ENCODE measurements at regions not wholly inside any gene's neighbourhood (a gene's known extent, or its start where the extent isn't known, plus 50 kb on each side); places are given as distances from the start of the nearest gene placed in this dataset.

DNA sequence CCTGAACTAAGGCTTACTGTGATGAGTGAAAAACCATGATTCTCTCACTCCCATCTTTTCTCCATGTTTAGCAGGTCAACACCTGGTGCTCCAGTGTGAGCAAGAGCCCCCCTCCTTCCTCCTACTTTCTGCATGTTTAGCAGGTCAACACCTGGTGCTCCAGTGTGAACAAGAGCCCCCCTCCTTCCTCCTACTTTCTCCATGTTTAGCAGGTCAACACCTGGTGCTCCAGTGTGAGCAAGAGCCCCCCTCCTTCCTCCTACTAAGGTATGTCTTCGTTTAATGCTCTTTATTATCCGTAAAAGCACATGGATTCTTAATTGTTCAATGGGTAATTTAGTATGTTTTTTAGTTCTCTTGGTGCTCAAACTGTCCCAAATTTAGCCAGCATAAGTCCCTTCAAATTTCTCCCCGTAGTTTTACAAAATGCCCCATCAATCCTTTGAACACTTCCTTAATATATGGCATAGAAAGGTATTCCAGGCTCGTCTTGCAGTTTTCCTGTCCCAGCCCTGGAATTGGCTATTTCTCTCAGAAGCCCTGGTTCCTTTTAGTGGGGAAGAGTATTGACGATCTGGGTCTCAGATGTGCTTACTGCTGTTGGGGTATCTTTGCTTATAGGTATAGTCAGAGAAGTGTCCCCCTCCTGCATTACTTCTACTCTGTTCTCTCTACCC lies 760.8 kb upstream of the TPTE start:
- no peak for TF ChIP-seq EZH2phosphoT487 (conservative IDR thresholded peaks at IDR 0.05; ENCODE audit: low read length)
- TF ChIP-seq, protein P1, sequence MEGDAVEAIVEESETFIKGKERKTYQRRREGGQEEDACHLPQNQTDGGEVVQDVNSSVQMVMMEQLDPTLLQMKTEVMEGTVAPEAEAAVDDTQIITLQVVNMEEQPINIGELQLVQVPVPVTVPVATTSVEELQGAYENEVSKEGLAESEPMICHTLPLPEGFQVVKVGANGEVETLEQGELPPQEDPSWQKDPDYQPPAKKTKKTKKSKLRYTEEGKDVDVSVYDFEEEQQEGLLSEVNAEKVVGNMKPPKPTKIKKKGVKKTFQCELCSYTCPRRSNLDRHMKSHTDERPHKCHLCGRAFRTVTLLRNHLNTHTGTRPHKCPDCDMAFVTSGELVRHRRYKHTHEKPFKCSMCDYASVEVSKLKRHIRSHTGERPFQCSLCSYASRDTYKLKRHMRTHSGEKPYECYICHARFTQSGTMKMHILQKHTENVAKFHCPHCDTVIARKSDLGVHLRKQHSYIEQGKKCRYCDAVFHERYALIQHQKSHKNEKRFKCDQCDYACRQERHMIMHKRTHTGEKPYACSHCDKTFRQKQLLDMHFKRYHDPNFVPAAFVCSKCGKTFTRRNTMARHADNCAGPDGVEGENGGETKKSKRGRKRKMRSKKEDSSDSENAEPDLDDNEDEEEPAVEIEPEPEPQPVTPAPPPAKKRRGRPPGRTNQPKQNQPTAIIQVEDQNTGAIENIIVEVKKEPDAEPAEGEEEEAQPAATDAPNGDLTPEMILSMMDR (IDR thresholded peaks at IDR 0.05; ENCODE audit: insufficient read depth, low read length, poor library complexity, severe bottlenecking): no peak
